ENCODE measurements at regions not wholly inside any gene's neighbourhood (a gene's known extent, or its start where the extent isn't known, plus 50 kb on each side); places are given as distances from the start of the nearest gene placed in this dataset.
"Not testable (repeated sequence)": the region's sequence is repeated elsewhere in the genome, so short reads cannot be mapped to it uniquely, and the experiment has no call there.

DNA sequence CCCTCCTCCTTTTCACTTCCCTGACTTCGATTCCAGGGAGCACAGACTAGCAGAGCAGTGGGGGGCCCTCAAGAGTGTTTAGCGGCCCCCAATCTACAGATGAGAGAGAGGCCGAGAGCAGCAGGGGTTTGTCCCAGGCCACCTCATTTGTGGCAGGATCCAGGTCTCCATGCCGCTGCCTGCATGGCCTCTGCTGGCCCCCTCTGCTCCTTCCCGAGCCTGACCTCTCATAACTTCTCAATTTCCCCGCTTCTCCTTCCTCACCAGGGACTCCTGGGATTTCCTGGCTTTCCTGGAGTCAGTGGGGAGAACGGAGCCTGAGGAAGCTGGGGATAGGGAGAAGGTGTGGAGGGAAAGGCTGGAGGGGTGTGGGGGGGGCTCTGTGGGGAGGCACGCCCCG is 70.1 kb upstream of the TUBA3E start:
- H2AFZ ChIP-seq; H3F3A ChIP-seq (ENCODE audit: insufficient read depth); DNase-seq; H3K27me3 ChIP-seq (replicated peaks; ENCODE audit: insufficient read depth); in situ Hi-C loops (cut with MboI); H3K9ac ChIP-seq; H3K9me2 ChIP-seq (ENCODE audit: insufficient read depth); H3K79me2 ChIP-seq (ENCODE audit: insufficient read depth); H3K27ac ChIP-seq; H3K4me2 ChIP-seq (ENCODE audit: unreplicated experiment); H3K4me1 ChIP-seq (ENCODE audit: insufficient read depth); H3K9me3 ChIP-seq (ENCODE audit: low read depth); H3K4me3 ChIP-seq; H3K36me3 ChIP-seq (ENCODE audit: low read depth); H4K20me1 ChIP-seq (ENCODE audit: insufficient read depth): not testable (repeated sequence)
- WGBS, 2 experiments (ENCODE audit: low coverage in 1 of 2, low lambda C conversion rate in 2 of 2, missing lambda C conversion rate in 2 of 2), result 27 to 28% methylated on average over 7 to 9 of the region's 9 CpGs

DNA sequence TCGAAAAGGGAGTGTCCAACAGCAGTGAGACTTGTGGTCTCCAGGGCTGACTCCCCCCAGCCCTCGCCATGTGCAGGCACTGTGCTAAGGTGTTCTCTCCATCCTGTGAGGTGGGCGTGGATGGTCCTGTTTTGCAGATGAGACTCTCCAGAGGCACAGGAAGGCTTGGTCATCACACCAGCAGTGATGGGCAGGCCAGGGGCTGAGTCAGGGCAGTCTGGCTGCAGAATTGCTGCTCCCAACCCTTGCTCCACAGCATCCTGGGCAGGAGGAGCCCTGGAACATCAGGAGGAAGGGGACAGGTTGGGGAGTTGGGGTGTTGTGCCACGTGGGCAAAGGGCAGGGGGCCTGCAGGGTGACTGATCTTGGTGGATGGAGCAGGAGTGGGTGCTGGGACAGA is 69.3 kb upstream of the TUBA3E start:
- H3K27ac ChIP-seq; H3K36me3 ChIP-seq (ENCODE audit: low read depth); H2AFZ ChIP-seq; H3K4me2 ChIP-seq (ENCODE audit: unreplicated experiment); H3K4me3 ChIP-seq; H4K20me1 ChIP-seq (ENCODE audit: insufficient read depth); H3K79me2 ChIP-seq (ENCODE audit: insufficient read depth); DNase-seq; H3K9me3 ChIP-seq (ENCODE audit: low read depth); H3K9ac ChIP-seq; H3K27me3 ChIP-seq (replicated peaks; ENCODE audit: insufficient read depth); H3K4me1 ChIP-seq (ENCODE audit: insufficient read depth); H3K9me2 ChIP-seq (ENCODE audit: insufficient read depth); in situ Hi-C loops (cut with MboI); H3F3A ChIP-seq (ENCODE audit: insufficient read depth): not testable (repeated sequence)
- WGBS, 2 experiments (ENCODE audit: low coverage in 1 of 2, low lambda C conversion rate in 2 of 2, missing lambda C conversion rate in 2 of 2), result 10 to 12% methylated on average over 4 of the region's 4 CpGs

DNA sequence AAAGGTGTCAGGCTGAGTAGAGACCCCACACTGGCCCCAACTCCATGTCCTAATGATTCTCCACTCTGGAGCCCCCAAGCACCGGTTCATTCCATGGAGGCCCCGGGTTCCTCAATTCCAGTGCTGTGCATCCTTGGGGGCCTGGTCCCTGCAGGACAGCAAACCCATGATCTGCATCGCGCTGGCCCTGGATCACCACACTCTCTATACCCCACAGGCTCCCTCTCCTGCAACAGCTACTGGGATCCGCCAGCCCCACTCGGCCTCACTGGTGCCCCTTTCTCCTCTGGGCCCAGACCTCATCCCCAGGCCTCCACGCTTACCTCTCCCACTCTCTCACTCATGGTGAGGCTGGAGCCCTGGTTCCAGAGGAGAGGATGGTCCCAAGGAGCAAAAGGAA is 68.6 kb upstream of the TUBA3E start:
- H3K9me2 ChIP-seq (ENCODE audit: insufficient read depth); H3K27ac ChIP-seq; in situ Hi-C loops (cut with MboI); H3K9ac ChIP-seq; H3K36me3 ChIP-seq (ENCODE audit: low read depth); H3K4me2 ChIP-seq (ENCODE audit: unreplicated experiment); H2AFZ ChIP-seq; H3K27me3 ChIP-seq (replicated peaks; ENCODE audit: insufficient read depth); H3K79me2 ChIP-seq (ENCODE audit: insufficient read depth); H3K9me3 ChIP-seq (ENCODE audit: low read depth); H3K4me3 ChIP-seq; DNase-seq; H3K4me1 ChIP-seq (ENCODE audit: insufficient read depth); H3F3A ChIP-seq (ENCODE audit: insufficient read depth); H4K20me1 ChIP-seq (ENCODE audit: insufficient read depth): not testable (repeated sequence)
- WGBS, 2 experiments (ENCODE audit: low coverage in 1 of 2, low lambda C conversion rate in 2 of 2, missing lambda C conversion rate in 2 of 2), result 52% methylated on average over 7 of the region's 7 CpGs

DNA sequence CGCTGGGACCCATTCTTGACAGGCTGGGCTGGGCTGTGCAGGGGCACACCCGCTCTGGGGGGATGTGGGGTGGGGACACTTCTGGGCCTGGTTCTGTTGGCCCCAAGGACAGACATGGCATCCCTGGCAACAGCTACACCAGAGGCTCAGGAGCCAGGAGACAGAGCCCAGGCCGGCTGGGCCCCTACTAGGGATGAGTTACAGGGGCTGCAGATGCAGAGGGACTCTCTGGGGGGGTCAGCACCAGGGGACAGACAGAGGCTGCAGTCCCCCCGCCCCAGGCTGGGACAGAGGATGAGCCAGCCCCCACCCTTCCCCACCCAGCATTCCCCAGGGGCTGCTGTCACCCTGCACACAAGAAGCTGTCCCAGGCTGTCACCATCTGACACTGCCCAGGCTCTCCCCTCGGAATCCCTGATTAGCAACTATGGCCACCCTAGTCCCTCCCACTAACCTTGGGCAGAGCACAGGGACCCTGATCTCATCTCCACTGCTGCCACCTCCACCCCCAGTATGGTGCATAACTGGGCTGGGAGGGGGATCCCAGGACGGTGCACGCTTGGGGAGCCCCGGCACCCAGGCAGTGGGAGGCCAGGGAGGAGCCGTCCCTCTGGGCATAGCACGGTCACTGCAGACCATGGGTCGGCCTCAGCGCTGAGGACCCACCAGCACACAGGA is 67.5 kb upstream of the TUBA3E start:
- H3K9me3 ChIP-seq (ENCODE audit: low read depth); H3K27me3 ChIP-seq (replicated peaks; ENCODE audit: insufficient read depth); H4K20me1 ChIP-seq (ENCODE audit: insufficient read depth); in situ Hi-C loops (cut with MboI); DNase-seq; H3K9ac ChIP-seq; H3K27ac ChIP-seq; H3K79me2 ChIP-seq (ENCODE audit: insufficient read depth); H3K4me1 ChIP-seq (ENCODE audit: insufficient read depth); H3K9me2 ChIP-seq (ENCODE audit: insufficient read depth); H2AFZ ChIP-seq; H3K4me2 ChIP-seq (ENCODE audit: unreplicated experiment); H3K36me3 ChIP-seq (ENCODE audit: low read depth); H3F3A ChIP-seq (ENCODE audit: insufficient read depth); H3K4me3 ChIP-seq: not testable (repeated sequence)
- 39 to 40% methylated on average over 9 to 11 of the region's 12 CpGs for WGBS, 2 experiments (ENCODE audit: low coverage in 1 of 2, low lambda C conversion rate in 2 of 2, missing lambda C conversion rate in 2 of 2)

DNA sequence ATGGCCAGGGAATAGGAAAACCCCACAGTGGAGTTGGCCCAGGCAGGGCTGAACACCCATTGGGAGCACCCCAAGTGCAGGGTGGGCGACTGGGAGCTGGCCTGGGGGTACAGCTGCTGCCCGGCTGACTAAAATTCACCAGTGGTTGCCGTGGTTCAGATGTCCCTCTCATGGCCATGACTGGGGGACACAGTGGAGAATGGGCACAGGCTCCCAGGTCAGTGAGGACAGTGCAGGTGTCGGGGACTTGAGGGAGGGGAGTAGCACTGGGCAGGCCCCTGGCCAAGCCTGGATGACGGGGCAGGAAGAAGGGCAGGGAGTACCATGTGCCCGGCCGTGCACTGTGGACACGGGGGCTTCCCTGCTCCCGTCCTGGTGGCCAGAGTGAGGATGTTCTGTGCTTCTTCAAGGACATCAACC is 66.7 kb upstream of the TUBA3E start:
- H3K9me3 ChIP-seq (ENCODE audit: low read depth); H3K79me2 ChIP-seq (ENCODE audit: insufficient read depth); H3K36me3 ChIP-seq (ENCODE audit: low read depth); H3K9ac ChIP-seq; in situ Hi-C loops (cut with MboI); DNase-seq; H3K4me3 ChIP-seq; H2AFZ ChIP-seq; H3K9me2 ChIP-seq (ENCODE audit: insufficient read depth); H3F3A ChIP-seq (ENCODE audit: insufficient read depth); H3K27ac ChIP-seq; H3K4me2 ChIP-seq (ENCODE audit: unreplicated experiment); H4K20me1 ChIP-seq (ENCODE audit: insufficient read depth); H3K4me1 ChIP-seq (ENCODE audit: insufficient read depth): not testable (repeated sequence)
- H3K27me3 ChIP-seq (replicated peaks; ENCODE audit: insufficient read depth), result peaks cover 15% of the 10 kb centered on the region; the same call in 1 of the 2 replicates
- WGBS, 2 experiments (ENCODE audit: low coverage in 1 of 2, low lambda C conversion rate in 2 of 2, missing lambda C conversion rate in 2 of 2), result 37% methylated on average over 9 of the region's 9 CpGs
